ENCODE measurements at regions not wholly inside any gene's neighbourhood (a gene's known extent, or its start where the extent isn't known, plus 50 kb on each side); places are given as distances from the start of the nearest gene placed in this dataset.

DNA sequence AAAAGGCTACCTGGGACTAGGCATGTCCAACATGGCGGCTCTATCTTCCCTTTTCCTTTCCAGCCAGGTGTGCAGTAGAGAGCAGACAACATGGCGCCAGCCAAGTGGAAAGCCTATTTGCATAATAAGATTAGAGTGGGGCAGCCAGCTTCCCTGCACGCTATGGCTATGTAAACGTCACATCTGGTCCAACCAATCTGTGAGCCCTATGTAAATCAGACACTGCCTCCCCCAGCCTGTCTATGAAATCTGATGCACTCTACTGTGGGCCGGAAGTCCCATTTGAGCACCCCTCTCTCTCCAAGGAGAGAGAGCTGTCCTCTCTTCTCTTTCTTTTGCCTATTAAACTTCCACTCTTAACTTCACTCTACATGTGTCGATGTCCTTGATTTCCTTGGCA lies 984.9 kb upstream of the AUTS2 start:
- Histone ChIP-seq H2BK5ac (ENCODE audit: low read depth, low read length, poor library complexity, severe bottlenecking) (no peak overlapping the region), H2BK12ac (ENCODE audit: low read length in 2 of 2) (no peak overlapping the region), H4K8ac (ENCODE audit: low read length) (no peak overlapping the region), H3K27ac (ENCODE audit: low read length, poor library complexity, severe bottlenecking) (no peak overlapping the region), H3K4me2 (ENCODE audit: low read length, poor library complexity, severe bottlenecking) (no peak overlapping the region), H2AFZ (ENCODE audit: low read depth, low read length) (no peak overlapping the region), H3K18ac (ENCODE audit: low read depth in 1 of 2, low read length in 2 of 2) (no peak overlapping the region), H3K4me3 (ENCODE audit: insufficient read depth in 1 of 2, low read depth in 1 of 2, low read length in 2 of 2) (no peak overlapping the region), H2BK15ac (ENCODE audit: low read depth, poor library complexity, severe bottlenecking) (no peak overlapping the region), H2BK120ac (ENCODE audit: low read depth, low read length) (no peak overlapping the region), H3K27me3 (ENCODE audit: control insufficient read depth in 1 of 2, insufficient read depth in 1 of 2, low read length in 2 of 2) (no peaks in the 10 kb centered on the region), H2AK5ac (ENCODE audit: low read length, severe bottlenecking) (no peak overlapping the region), H4K91ac (ENCODE audit: low read length) (no peak overlapping the region), H3K9me3 (ENCODE audit: control insufficient read depth, low read length) (peaks cover 45% of the 10 kb centered on the region), H3K14ac (ENCODE audit: low read length in 2 of 2) (no peak overlapping the region), H3K23ac (ENCODE audit: low read length in 2 of 2) (no peak overlapping the region), H3K4ac (ENCODE audit: low read depth in 1 of 2, low read length in 2 of 2) (no peak overlapping the region), H3K9ac (ENCODE audit: low read length) (no peak overlapping the region), H3K4me1 (ENCODE audit: control insufficient read depth, insufficient read depth, low read depth, low read length) (no peaks in the 10 kb centered on the region), H3K79me1 (replicated peaks; ENCODE audit: low read length, poor library complexity, severe bottlenecking) (no peaks in the 10 kb centered on the region), H3K36me3 (ENCODE audit: control insufficient read depth in 1 of 2, insufficient read depth in 2 of 2, low read depth in 1 of 2, low read length in 2 of 2) (no peaks in the 10 kb centered on the region)
- 57% methylated on average over 6 of the region's 6 CpGs for WGBS
- no peak for DNase-seq

DNA sequence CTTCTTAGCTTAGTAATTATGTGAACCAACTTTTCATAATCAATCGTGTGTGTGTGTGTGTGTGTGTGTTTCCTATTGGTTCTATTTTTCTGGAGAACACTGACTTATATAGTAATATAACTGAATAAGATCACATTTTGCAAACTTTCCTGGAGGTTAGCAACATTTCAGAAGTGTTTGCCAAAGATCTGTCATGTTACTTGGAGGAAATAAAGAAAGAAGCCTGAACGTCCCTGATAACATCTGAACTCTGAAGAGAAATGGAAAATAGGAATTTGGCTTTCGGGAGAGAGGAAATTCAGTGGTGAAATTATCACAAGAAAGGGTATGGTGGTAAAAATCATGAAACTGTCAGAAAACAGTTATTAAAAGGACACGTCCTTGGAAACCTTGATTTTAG lies 984.4 kb upstream of the AUTS2 start:
- Histone ChIP-seq H3K4me3 (ENCODE audit: insufficient read depth in 1 of 2, low read depth in 1 of 2, low read length in 2 of 2) (no peak overlapping the region), H3K4ac (ENCODE audit: low read depth in 1 of 2, low read length in 2 of 2) (no peak overlapping the region), H3K14ac (ENCODE audit: low read length in 2 of 2) (no peak overlapping the region), H3K4me1 (ENCODE audit: control insufficient read depth, insufficient read depth, low read depth, low read length) (no peaks in the 10 kb centered on the region), H3K36me3 (ENCODE audit: control insufficient read depth in 1 of 2, insufficient read depth in 2 of 2, low read depth in 1 of 2, low read length in 2 of 2) (no peaks in the 10 kb centered on the region), H2BK120ac (ENCODE audit: low read depth, low read length) (no peak overlapping the region), H3K9me3 (ENCODE audit: control insufficient read depth, low read length) (peaks cover 40% of the 10 kb centered on the region), H2AK5ac (ENCODE audit: low read length, severe bottlenecking) (no peak overlapping the region), H2AFZ (ENCODE audit: low read depth, low read length) (no peak overlapping the region), H2BK15ac (ENCODE audit: low read depth, poor library complexity, severe bottlenecking) (no peak overlapping the region), H3K23ac (ENCODE audit: low read length in 2 of 2) (no peak overlapping the region), H2BK12ac (ENCODE audit: low read length in 2 of 2) (no peak overlapping the region), H4K8ac (ENCODE audit: low read length) (no peak overlapping the region), H3K18ac (ENCODE audit: low read depth in 1 of 2, low read length in 2 of 2) (no peak overlapping the region), H3K9ac (ENCODE audit: low read length) (no peak overlapping the region), H3K27ac (ENCODE audit: low read length, poor library complexity, severe bottlenecking) (no peak overlapping the region), H3K79me1 (replicated peaks; ENCODE audit: low read length, poor library complexity, severe bottlenecking) (no peaks in the 10 kb centered on the region), H3K27me3 (ENCODE audit: control insufficient read depth in 1 of 2, insufficient read depth in 1 of 2, low read length in 2 of 2) (no peaks in the 10 kb centered on the region), H4K91ac (ENCODE audit: low read length) (no peak overlapping the region), H3K4me2 (ENCODE audit: low read length, poor library complexity, severe bottlenecking) (no peak overlapping the region), H2BK5ac (ENCODE audit: low read depth, low read length, poor library complexity, severe bottlenecking) (no peak overlapping the region)
- DNase-seq, result no peak
- WGBS, result 72% methylated on average over 3 of the region's 4 CpGs

DNA sequence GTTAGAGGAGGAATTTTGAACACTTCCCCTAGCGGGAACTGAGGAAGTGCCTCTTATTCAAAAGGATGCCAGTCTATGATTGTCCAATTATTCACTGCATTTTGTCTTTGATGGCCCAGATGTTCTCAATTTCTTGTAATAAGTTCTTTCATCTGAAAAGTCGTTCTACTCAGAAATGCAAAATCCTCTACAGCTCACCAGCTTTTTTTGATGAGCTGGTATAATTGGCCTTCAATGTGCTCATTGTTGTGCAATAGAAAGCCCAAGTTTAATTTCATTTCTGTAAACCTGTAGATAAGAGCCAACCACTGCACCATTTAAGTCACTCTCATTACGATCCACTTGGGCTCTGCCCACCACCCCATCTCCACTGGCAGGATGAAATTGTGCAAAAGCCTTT lies 978.7 kb upstream of the AUTS2 start:
- no peak overlapping the region for H4K8ac ChIP-seq (ENCODE audit: low read length)
- H2BK15ac ChIP-seq (ENCODE audit: low read depth, poor library complexity, severe bottlenecking), result no peak overlapping the region
- no peak overlapping the region for H3K4ac ChIP-seq (ENCODE audit: low read depth in 1 of 2, low read length in 2 of 2)
- H3K9me3 ChIP-seq (ENCODE audit: control insufficient read depth, low read length), result peaks cover 26% of the 10 kb centered on the region
- no peak overlapping the region for H3K4me3 ChIP-seq (ENCODE audit: insufficient read depth in 1 of 2, low read depth in 1 of 2, low read length in 2 of 2)
- no peak overlapping the region for H2AFZ ChIP-seq (ENCODE audit: low read depth, low read length)
- no peak overlapping the region for H3K23ac ChIP-seq (ENCODE audit: low read length in 2 of 2)
- H3K9ac ChIP-seq (ENCODE audit: low read length), result no peak overlapping the region
- H3K27ac ChIP-seq (ENCODE audit: low read length, poor library complexity, severe bottlenecking), result no peak overlapping the region
- WGBS, result 76% methylated on average over 2 of the region's 3 CpGs
- H3K27me3 ChIP-seq (ENCODE audit: control insufficient read depth in 1 of 2, insufficient read depth in 1 of 2, low read length in 2 of 2), result no peaks in the 10 kb centered on the region
- DNase-seq, result no peak
- H3K4me1 ChIP-seq (ENCODE audit: control insufficient read depth, insufficient read depth, low read depth, low read length), result no peaks in the 10 kb centered on the region
- H2AK5ac ChIP-seq (ENCODE audit: low read length, severe bottlenecking), result no peak overlapping the region
- H2BK12ac ChIP-seq (ENCODE audit: low read length in 2 of 2), result no peak overlapping the region
- no peak overlapping the region for H2BK120ac ChIP-seq (ENCODE audit: low read depth, low read length)
- no peak overlapping the region for H3K18ac ChIP-seq (ENCODE audit: low read depth in 1 of 2, low read length in 2 of 2)
- H3K4me2 ChIP-seq (ENCODE audit: low read length, poor library complexity, severe bottlenecking), result no peak overlapping the region
- H3K79me1 ChIP-seq (replicated peaks; ENCODE audit: low read length, poor library complexity, severe bottlenecking), result no peaks in the 10 kb centered on the region
- H2BK5ac ChIP-seq (ENCODE audit: low read depth, low read length, poor library complexity, severe bottlenecking), result no peak overlapping the region
- H3K36me3 ChIP-seq (ENCODE audit: control insufficient read depth in 1 of 2, insufficient read depth in 2 of 2, low read depth in 1 of 2, low read length in 2 of 2), result no peaks in the 10 kb centered on the region
- H3K14ac ChIP-seq (ENCODE audit: low read length in 2 of 2), result no peak overlapping the region
- no peak overlapping the region for H4K91ac ChIP-seq (ENCODE audit: low read length)

DNA sequence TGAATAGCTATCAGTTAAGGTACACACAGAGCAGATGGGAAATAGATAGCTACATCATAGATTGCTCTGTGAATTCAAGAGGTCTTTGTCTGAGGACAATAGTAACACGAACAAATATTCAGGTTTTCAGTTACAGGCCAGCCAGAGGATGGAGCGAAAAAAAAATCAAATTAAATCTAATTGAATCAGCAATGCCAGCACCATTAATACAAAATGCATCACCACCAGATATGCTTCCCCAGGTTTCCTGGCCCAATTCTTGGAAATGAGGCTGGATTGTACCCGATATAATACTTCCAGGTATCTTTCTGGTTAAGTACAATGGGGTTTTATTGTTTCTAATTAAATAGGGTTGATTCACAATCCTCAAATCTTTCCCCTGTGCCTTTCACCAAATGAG lies 975.8 kb upstream of the AUTS2 start:
- no peak overlapping the region for H4K91ac ChIP-seq (ENCODE audit: low read length)
- no peak for DNase-seq
- no peak overlapping the region for H2BK12ac ChIP-seq (ENCODE audit: low read length in 2 of 2)
- H2AFZ ChIP-seq (ENCODE audit: low read depth, low read length), result no peak overlapping the region
- no peak overlapping the region for H2AK5ac ChIP-seq (ENCODE audit: low read length, severe bottlenecking)
- H3K27me3 ChIP-seq (ENCODE audit: control insufficient read depth in 1 of 2, insufficient read depth in 1 of 2, low read length in 2 of 2), result no peaks in the 10 kb centered on the region
- no peak overlapping the region for H2BK5ac ChIP-seq (ENCODE audit: low read depth, low read length, poor library complexity, severe bottlenecking)
- H3K4me3 ChIP-seq (ENCODE audit: insufficient read depth in 1 of 2, low read depth in 1 of 2, low read length in 2 of 2), result no peak overlapping the region
- H3K14ac ChIP-seq (ENCODE audit: low read length in 2 of 2), result no peak overlapping the region
- H2BK15ac ChIP-seq (ENCODE audit: low read depth, poor library complexity, severe bottlenecking), result no peak overlapping the region
- no peaks in the 10 kb centered on the region for H3K4me1 ChIP-seq (ENCODE audit: control insufficient read depth, insufficient read depth, low read depth, low read length)
- H3K23ac ChIP-seq (ENCODE audit: low read length in 2 of 2), result no peak overlapping the region
- H3K27ac ChIP-seq (ENCODE audit: low read length, poor library complexity, severe bottlenecking), result no peak overlapping the region
- WGBS, result 72% methylated on average over 2 of the region's 3 CpGs
- peaks cover 2% of the 10 kb centered on the region for H3K9me3 ChIP-seq (ENCODE audit: control insufficient read depth, low read length)
- no peak overlapping the region for H3K4ac ChIP-seq (ENCODE audit: low read depth in 1 of 2, low read length in 2 of 2)
- H3K4me2 ChIP-seq (ENCODE audit: low read length, poor library complexity, severe bottlenecking), result no peak overlapping the region
- H3K36me3 ChIP-seq (ENCODE audit: control insufficient read depth in 1 of 2, insufficient read depth in 2 of 2, low read depth in 1 of 2, low read length in 2 of 2), result no peaks in the 10 kb centered on the region
- H3K79me1 ChIP-seq (replicated peaks; ENCODE audit: low read length, poor library complexity, severe bottlenecking), result no peaks in the 10 kb centered on the region
- no peak overlapping the region for H3K9ac ChIP-seq (ENCODE audit: low read length)
- no peak overlapping the region for H3K18ac ChIP-seq (ENCODE audit: low read depth in 1 of 2, low read length in 2 of 2)
- H2BK120ac ChIP-seq (ENCODE audit: low read depth, low read length), result no peak overlapping the region
- H4K8ac ChIP-seq (ENCODE audit: low read length), result no peak overlapping the region
